H1 (cell line): ENCODE measurements at regions not wholly inside any gene's neighbourhood (a gene's known extent, or its start where the extent isn't known, plus 50 kb on each side); places are given as distances from the start of the nearest gene placed in this dataset.

Experiments
- CTCF ChIA-PET: fragments of 300-600 bp; sonication (Branson Sonifier 250); formaldehyde crosslinking; loops from one replicate; lab custom pipeline; 2021; ENCODE audit not compliant: partially characterized antibody; lab: Charles Lee
- POLR2A ChIA-PET: fragments of 300-600 bp; sonication (Branson Sonifier 250); formaldehyde crosslinking; loops from one replicate; lab custom pipeline; 2021; ENCODE audit warnings: inconsistent platforms; ENCODE audit not compliant: partially characterized antibody; lab: Charles Lee
- DNase-seq, 2 experiments: peaks; one replicate each; pipeline versions ENCODE4 v3.0.0 to v3.0.0-alpha.2; 2010 to 2022; ENCODE audit warnings: low spot score in 2 of 2, low read depth in 1 of 2, mixed read lengths in 1 of 2
- FAIRE-seq: peaks from 2 replicates; lab custom pipeline; 2011; peaks lifted over from hg19 to GRCh38; lab: Jason Lieb, UNC
- H2AFZ ChIP-seq: 2 replicates; pipeline ENCODE4 v1.8.1; 2012; ENCODE audit warnings: low read length, inconsistent platforms
- H2AK5ac ChIP-seq: 2 replicates; pipeline ENCODE4 v1.6.1; 2013; ENCODE audit warnings: low read depth, low read length
- H2BK120ac ChIP-seq: replicated peaks from 2 replicates; pipeline ENCODE3; 2013; ENCODE audit warnings: low read depth, low read length, inconsistent platforms
- H2BK12ac ChIP-seq: 2 replicates; pipeline ENCODE4 v1.6.1; 2013; ENCODE audit warnings: low read depth, low read length
- H2BK15ac ChIP-seq: 2 replicates; pipeline ENCODE4 v1.6.1; 2013; ENCODE audit warnings: low read length
- H2BK20ac ChIP-seq: 2 replicates; pipeline ENCODE4 v1.6.1; 2013; ENCODE audit warnings: low read length
- H2BK5ac ChIP-seq: 2 replicates; pipeline ENCODE4 v1.6.1; 2013; ENCODE audit warnings: low read depth, low read length
- H3K14ac ChIP-seq: 2 replicates; pipeline ENCODE4 v1.6.1; 2013; ENCODE audit warnings: inconsistent platforms; ENCODE audit not compliant: insufficient read length
- H3K18ac ChIP-seq: 2 replicates; pipeline ENCODE4 v1.6.1; 2013; ENCODE audit warnings: low read length; ENCODE audit errors: extremely low read depth
- H3K23ac ChIP-seq: 2 replicates; pipeline ENCODE4 v1.6.1; 2013; ENCODE audit warnings: inconsistent platforms; ENCODE audit not compliant: insufficient read length
- H3K23me2 ChIP-seq: 2 replicates; pipeline ENCODE4 v1.6.1; 2013; ENCODE audit warnings: low read depth, low read length
- H3K27ac ChIP-seq: 2 replicates; pipeline ENCODE4 v1.6.1; 2011; ENCODE audit warnings: low read depth, low read length, inconsistent platforms
- H3K27me3 ChIP-seq, 4 experiments: replicated peaks in 1 of 4; 1 replicate in 1 of 4; 2 replicates in 3 of 4; pipeline versions ENCODE4 v1.6.1 to v1.8.1; 2011 to 2013; ENCODE audit warnings: low read length in 3 of 4, mild to moderate bottlenecking in 3 of 4, inconsistent platforms in 2 of 4, mixed read lengths in 2 of 4, moderate library complexity in 1 of 4; ENCODE audit not compliant: control insufficient read depth in 3 of 4, insufficient read depth in 3 of 4; ENCODE audit errors: extremely low read depth in 1 of 4
- H3K36me3 ChIP-seq, 4 experiments: 2 replicates each; pipeline versions ENCODE4 v1.6.1 to v1.8.1; 2011 to 2013; ENCODE audit warnings: mild to moderate bottlenecking in 4 of 4, low read length in 3 of 4, moderate library complexity in 2 of 4, control low read depth in 1 of 4, inconsistent platforms in 1 of 4; ENCODE audit not compliant: insufficient read depth in 4 of 4, control insufficient read depth in 2 of 4
- H3K4ac ChIP-seq: replicated peaks from 2 replicates; pipeline ENCODE3; 2013; ENCODE audit warnings: low read length, low read depth, mixed read lengths, inconsistent platforms; ENCODE audit not compliant: insufficient read length
- H3K4me1 ChIP-seq, 4 experiments: replicated peaks in 1 of 4; 1 replicate in 1 of 4; 2 replicates in 3 of 4; pipeline versions ENCODE4 v1.6.1 to v1.8.1; 2011 to 2013; ENCODE audit warnings: low read length in 3 of 4, inconsistent platforms in 2 of 4, mixed read lengths in 1 of 4; ENCODE audit not compliant: insufficient read depth in 4 of 4, control insufficient read depth in 3 of 4
- H3K4me2 ChIP-seq, 2 experiments: 2 replicates each; pipeline versions ENCODE4 v1.6.1 to v1.8.1; 2011 to 2013; ENCODE audit warnings: low read depth in 2 of 2, low read length in 2 of 2, control low read depth in 1 of 2, inconsistent platforms in 1 of 2, mild to moderate bottlenecking in 1 of 2; ENCODE audit not compliant: insufficient read depth in 1 of 2
- H3K4me3 ChIP-seq, 4 experiments: fragments of 200-600, 300-600 bp in 1 of 4; sonication (generic), shearing (Covaris generic), sonication (Bioruptor Twin) in 1 of 4; 2 replicates each; pipeline versions ENCODE4 v1.5.1 to v1.8.1; 2011 to 2016; ENCODE audit warnings: low read length in 4 of 4, low read depth in 3 of 4, control low read depth in 2 of 4, inconsistent platforms in 2 of 4, mild to moderate bottlenecking in 2 of 4, mixed read lengths in 1 of 4, moderate library complexity in 1 of 4; ENCODE audit not compliant: insufficient read depth in 2 of 4; ENCODE audit errors: extremely low read depth in 1 of 4
- H3K56ac ChIP-seq: replicated peaks from 2 replicates; pipeline ENCODE3; 2013; ENCODE audit warnings: low read depth, mild to moderate bottlenecking, mixed read lengths, low read length, inconsistent platforms; ENCODE audit not compliant: insufficient read length
- H3K79me1 ChIP-seq: 2 replicates; pipeline ENCODE4 v1.6.1; 2013; ENCODE audit warnings: low read depth, low read length, control low read depth
- H3K79me2 ChIP-seq, 2 experiments: 2 replicates each; pipeline versions ENCODE4 v1.6.1 to v1.8.1; 2012 to 2013; ENCODE audit warnings: low read length in 2 of 2, mild to moderate bottlenecking in 2 of 2, inconsistent platforms in 1 of 2; ENCODE audit not compliant: insufficient read depth in 2 of 2, control insufficient read depth in 1 of 2
- H3K9ac ChIP-seq, 4 experiments: replicated peaks in 1 of 4; 1 replicate in 1 of 4; 2 replicates in 3 of 4; pipeline versions ENCODE4 v1.6.1 to v1.8.1; 2011 to 2013; ENCODE audit warnings: low read depth in 3 of 4, low read length in 3 of 4, control low read depth in 2 of 4, mild to moderate bottlenecking in 2 of 4, moderate library complexity in 2 of 4, inconsistent platforms in 1 of 4; ENCODE audit errors: extremely low read depth in 1 of 4
- H3K9me3 ChIP-seq, 2 experiments: 2 replicates each; pipeline versions ENCODE4 v1.6.1 to v1.8.1; 2012 to 2013; ENCODE audit warnings: mild to moderate bottlenecking in 2 of 2, moderate library complexity in 2 of 2, control low read depth in 1 of 2, inconsistent platforms in 1 of 2, low read depth in 1 of 2, low read length in 1 of 2, mixed read lengths in 1 of 2; ENCODE audit not compliant: insufficient read depth in 2 of 2
- H4K20me1 ChIP-seq, 2 experiments: replicated peaks in 1 of 2; 2 replicates each; pipeline versions ENCODE3 to v1.8.1; 2011 to 2013; ENCODE audit warnings: inconsistent platforms in 2 of 2, low read length in 2 of 2, mild to moderate bottlenecking in 1 of 2; ENCODE audit not compliant: insufficient read depth in 2 of 2, control insufficient read depth in 1 of 2
- H4K5ac ChIP-seq: 2 replicates; pipeline ENCODE4 v1.6.1; 2013; ENCODE audit warnings: low read length, low read depth, mixed read lengths, inconsistent platforms; ENCODE audit not compliant: insufficient read length
- H4K8ac ChIP-seq: 2 replicates; pipeline ENCODE4 v1.8.0; 2013; ENCODE audit warnings: mild to moderate bottlenecking, moderate library complexity, low read length, inconsistent platforms; ENCODE audit not compliant: insufficient read depth; ENCODE audit errors: extremely low read depth
- H4K91ac ChIP-seq: replicated peaks from 2 replicates; pipeline ENCODE3; 2013; ENCODE audit warnings: low read length, mixed read lengths, inconsistent platforms; ENCODE audit not compliant: insufficient read length
- BCL11A ChIP-seq, 2 experiments: IDR thresholded peaks; one replicate each; pipeline ENCODE4 v1.6.1; 2011; ENCODE audit warnings: low read depth in 2 of 2, low read length in 2 of 2, mild to moderate bottlenecking in 2 of 2
- CBX5 ChIP-seq: fragments of 300-800, 300-1000 bp; sonication (generic); IDR thresholded peaks from 2 replicates; pipeline ENCODE4 v1.7.1; 2016; ENCODE audit warnings: antibody characterized with exemption, low read length, low read depth
- CBX8 ChIP-seq: fragments of 300-800, 300-1000 bp; sonication (generic); IDR thresholded peaks from 2 replicates; pipeline ENCODE4 v1.7.1; 2016; ENCODE audit warnings: low read depth, low read length, borderline replicate concordance
- CHD1 ChIP-seq: IDR thresholded peaks from 2 replicates; pipeline ENCODE4 v1.6.1; 2012; ENCODE audit warnings: low read depth, low read length, improper control_type of control experiment
- FOSL1 ChIP-seq: IDR thresholded peaks from 2 replicates; pipeline ENCODE4 v1.6.1; 2011; ENCODE audit warnings: mild to moderate bottlenecking, low read depth, low read length, moderate library complexity; ENCODE audit not compliant: insufficient read depth
- NRF1 ChIP-seq: IDR thresholded peaks from 2 replicates; pipeline ENCODE4 v1.6.1; 2011; ENCODE audit warnings: mild to moderate bottlenecking, low read depth, low read length, improper control_type of control experiment
- TAF7 ChIP-seq: optimal IDR thresholded peaks from 2 replicates; pipeline ENCODE3; 2011; ENCODE audit warnings: low read depth, mild to moderate bottlenecking, inconsistent platforms, low read length, moderate library complexity, borderline replicate concordance
- TBP ChIP-seq: IDR thresholded peaks from 2 replicates; pipeline ENCODE4 v1.6.1; 2011; ENCODE audit warnings: low read depth, low read length, improper control_type of control experiment
- TEAD4 ChIP-seq: IDR thresholded peaks from 2 replicates; pipeline ENCODE4 v1.6.1; 2012; ENCODE audit warnings: low read depth, low read length, inconsistent platforms, mixed read lengths
- WGBS, 2 experiments: shearing (Covaris generic) in 1 of 2; methylation state at CpG; one replicate each; pipeline versions ENCODE4 v1.1.6 to v1.1.7; 2013 to 2015; ENCODE audit warnings: low lambda C conversion rate in 2 of 2, mixed read lengths in 2 of 2, inconsistent platforms in 1 of 2, low coverage in 1 of 2, missing lambda C conversion rate in 1 of 2; ENCODE audit not compliant: insufficient replicate concordance in 2 of 2, insufficient coverage in 1 of 2, insufficient read length in 1 of 2; ENCODE audit errors: extremely low coverage in 1 of 2, missing lambda C conversion rate in 1 of 2; 5-methylcytosine and 5-hydroxymethylcytosine counted together

DNA sequence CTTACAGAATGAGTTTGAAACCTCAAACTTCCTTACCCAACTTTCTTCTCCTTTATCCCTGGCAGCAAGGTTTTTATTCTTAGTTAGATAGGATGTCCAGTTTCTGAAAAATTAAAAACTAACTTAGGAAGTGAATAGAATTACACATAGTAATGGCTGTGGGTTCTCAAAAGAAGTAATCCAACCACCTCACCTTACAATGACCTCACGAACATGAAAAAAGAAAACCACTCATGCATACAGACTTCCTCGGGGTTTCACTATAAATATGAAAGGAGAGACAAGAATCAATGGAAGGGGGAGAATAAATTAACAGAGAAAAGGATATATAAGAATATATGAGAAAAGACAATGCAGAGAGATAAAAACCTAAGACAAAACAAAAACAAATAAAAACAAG, 1044.3 kb upstream of the KLHL29 start:
- no peak overlapping the region for H3K14ac ChIP-seq
- H2BK120ac ChIP-seq = no peak overlapping the region
- ChIA-PET CTCF (interaction anchor here (1.6 kb wide), 1 partner anchor 15 kb away, joined by 4 read pairs; no protein-coding TSS in a partner anchor), POLR2A (no interaction called here)
- H2BK12ac ChIP-seq = no peak overlapping the region
- H3K9ac ChIP-seq = no peak overlapping the region
- no peak overlapping the region for H2AFZ ChIP-seq
- H3K9me3 ChIP-seq = no peaks in the 10 kb centered on the region
- no peak overlapping the region for H2BK5ac ChIP-seq
- H3K36me3 ChIP-seq = no peaks in the 10 kb centered on the region
- no peak overlapping the region for H4K8ac ChIP-seq
- H2AK5ac ChIP-seq = no peak overlapping the region
- H3K23me2 ChIP-seq = no peaks in the 10 kb centered on the region
- H3K4me2 ChIP-seq = no peak overlapping the region
- 63% methylated on average over 2 of the region's 2 CpGs; no CpG with 5 or more reads in 1 of the 2 experiments for WGBS, 2 experiments
- no peak overlapping the region for H3K23ac ChIP-seq
- no peaks in the 10 kb centered on the region for H3K27me3 ChIP-seq
- no peaks in the 10 kb centered on the region for H3K79me1 ChIP-seq
- H3K4me3 ChIP-seq = no peak overlapping the region
- DNase-seq = no peak
- no peak overlapping the region for H3K56ac ChIP-seq
- no peak overlapping the region for H2BK20ac ChIP-seq
- H3K18ac ChIP-seq = no peak overlapping the region
- no peak overlapping the region for H3K4ac ChIP-seq
- TF ChIP-seq TEAD4 (no peak), TBP (no peak), CBX8 (no peak), FOSL1 (no peak), NRF1 (no peak), BCL11A (IDR thresholded peaks at IDR 0.05; ENCODE audit: low read depth in 2 of 2, low read length in 2 of 2) (no peak), CBX5 (no peak), TAF7 (no peak), CHD1 (no peak)
- TF ChIP-seq, all 59 proteins: peak for 0
- no peak for FAIRE-seq
- Histone ChIP-seq H3K79me2 (no peaks in the 10 kb centered on the region), H4K5ac (no peak overlapping the region), H3K27ac (no peak overlapping the region), H3K4me1 (no peaks in the 10 kb centered on the region), H4K20me1 (no peaks in the 10 kb centered on the region), H4K91ac (no peak overlapping the region), H2BK15ac (no peak overlapping the region)
